H9 (cell line): ENCODE measurements at regions not wholly inside any gene's neighbourhood (a gene's known extent, or its start where the extent isn't known, plus 50 kb on each side); places are given as distances from the start of the nearest gene placed in this dataset.

Experiments
- DNase-seq: peaks from one replicate; pipeline ENCODE4 v3.0.0-alpha.2; 2017
- H2AFZ ChIP-seq: one replicate; pipeline ENCODE4 v1.6.1; 2013; ENCODE audit warnings: mild to moderate bottlenecking, low read length, control low read depth, moderate library complexity
- H2AK5ac ChIP-seq: 2 replicates; pipeline ENCODE4 v1.6.1; 2013; ENCODE audit warnings: low read length, control low read depth, mixed read lengths; ENCODE audit not compliant: insufficient read length
- H2BK120ac ChIP-seq: one replicate; pipeline ENCODE4 v1.6.1; 2013; ENCODE audit warnings: low read depth, mild to moderate bottlenecking, low read length, control low read depth, inconsistent platforms; ENCODE audit not compliant: poor library complexity, severe bottlenecking
- H2BK12ac ChIP-seq: 2 replicates; pipeline ENCODE4 v1.6.1; 2013; ENCODE audit warnings: low read length, control low read depth, mixed read lengths, low read depth; ENCODE audit not compliant: insufficient read length
- H2BK15ac ChIP-seq: 2 replicates; pipeline ENCODE4 v1.6.1; 2013; ENCODE audit warnings: low read depth, low read length, control low read depth
- H2BK20ac ChIP-seq: one replicate; pipeline ENCODE4 v1.6.1; 2013; ENCODE audit warnings: low read depth, mild to moderate bottlenecking, low read length, control low read depth, inconsistent platforms; ENCODE audit not compliant: poor library complexity, severe bottlenecking
- H2BK5ac ChIP-seq: 2 replicates; pipeline ENCODE4 v1.6.1; 2013; ENCODE audit warnings: low read length, control low read depth, mixed read lengths; ENCODE audit not compliant: insufficient read length
- H3K14ac ChIP-seq: 2 replicates; pipeline ENCODE4 v1.6.1; 2013; ENCODE audit warnings: low read length, control low read depth; ENCODE audit not compliant: insufficient read depth
- H3K18ac ChIP-seq: 2 replicates; pipeline ENCODE4 v1.6.1; 2013; ENCODE audit warnings: low read depth, mild to moderate bottlenecking, mixed read lengths, low read length, control low read depth; ENCODE audit not compliant: insufficient read length
- H3K23ac ChIP-seq: 2 replicates; pipeline ENCODE4 v1.6.1; 2013; ENCODE audit warnings: low read length, control low read depth, mixed read lengths, low read depth; ENCODE audit not compliant: insufficient read length
- H3K23me2 ChIP-seq: 2 replicates; pipeline ENCODE4 v1.6.1; 2013; ENCODE audit warnings: low read depth, mild to moderate bottlenecking, mixed read lengths, low read length, control low read depth; ENCODE audit not compliant: insufficient read length, poor library complexity, severe bottlenecking
- H3K27ac ChIP-seq: 2 replicates; pipeline ENCODE4 v1.5.1; 2013; ENCODE audit warnings: low read length, control low read depth, mixed read lengths, low read depth; ENCODE audit not compliant: insufficient read length
- H3K27me3 ChIP-seq: 2 replicates; pipeline ENCODE4 v1.6.1; 2013; ENCODE audit warnings: low read length, control low read depth, inconsistent platforms; ENCODE audit not compliant: insufficient read depth
- H3K4ac ChIP-seq: 2 replicates; pipeline ENCODE4 v1.6.1; 2013; ENCODE audit warnings: low read depth, mild to moderate bottlenecking, control low read depth, inconsistent platforms, low read length, moderate library complexity
- H3K4me1 ChIP-seq: 2 replicates; pipeline ENCODE4 v1.6.1; 2013; ENCODE audit warnings: low read length, control low read depth, inconsistent platforms; ENCODE audit not compliant: insufficient read depth
- H3K4me2 ChIP-seq: 2 replicates; pipeline ENCODE4 v1.6.1; 2013; ENCODE audit warnings: low read length, control low read depth, mixed read lengths; ENCODE audit not compliant: insufficient read length, insufficient read depth
- H3K56ac ChIP-seq: 2 replicates; pipeline ENCODE4 v1.6.1; 2013; ENCODE audit warnings: low read depth, mild to moderate bottlenecking, mixed read lengths, low read length, control low read depth; ENCODE audit not compliant: insufficient read length
- H3K79me1 ChIP-seq: 2 replicates; pipeline ENCODE4 v1.6.1; 2013; ENCODE audit warnings: low read depth, mild to moderate bottlenecking, moderate library complexity, low read length, control low read depth, inconsistent platforms; ENCODE audit not compliant: insufficient read depth, poor library complexity, severe bottlenecking
- H3K79me2 ChIP-seq: 2 replicates; pipeline ENCODE4 v1.6.1; 2013; ENCODE audit warnings: low read length, control low read depth, inconsistent platforms; ENCODE audit not compliant: insufficient read depth
- H3K9ac ChIP-seq: 2 replicates; pipeline ENCODE4 v1.6.1; 2013; ENCODE audit warnings: low read length, control low read depth, mixed read lengths; ENCODE audit not compliant: insufficient read length; ENCODE audit errors: extremely low read depth
- H3K9me3 ChIP-seq: one replicate; pipeline ENCODE4 v1.6.1; 2013; ENCODE audit warnings: low read depth, low read length, inconsistent platforms; ENCODE audit not compliant: control insufficient read depth
- H3T11ph ChIP-seq: one replicate; pipeline ENCODE4 v1.6.1; 2013; ENCODE audit warnings: mild to moderate bottlenecking, low read length, control low read depth, inconsistent platforms
- H4K20me1 ChIP-seq: one replicate; pipeline ENCODE4 v1.6.1; 2013; ENCODE audit not compliant: control insufficient read depth, insufficient read length, insufficient read depth
- H4K5ac ChIP-seq: 2 replicates; pipeline ENCODE4 v1.6.1; 2013; ENCODE audit warnings: low read depth, mild to moderate bottlenecking, mixed read lengths, low read length, control low read depth; ENCODE audit not compliant: insufficient read length
- H4K8ac ChIP-seq: replicated peaks from 2 replicates; pipeline ENCODE4 v1.6.1; 2013; ENCODE audit warnings: low read length, control low read depth, mixed read lengths, low read depth; ENCODE audit not compliant: insufficient read length
- H4K91ac ChIP-seq: 2 replicates; pipeline ENCODE4 v1.6.1; 2013; ENCODE audit warnings: low read depth, mild to moderate bottlenecking, moderate library complexity, mixed read lengths, low read length, control low read depth; ENCODE audit not compliant: insufficient read length
- H3K27ac Mint-ChIP-seq, 3 experiments: 2 replicates in 2 of 3; 3 replicates in 1 of 3; pipeline ENCODE4 v1.8.0; 2020 to 2021; ENCODE audit warnings: mixed read lengths in 3 of 3, mild to moderate bottlenecking in 1 of 3, moderate library complexity in 1 of 3
- H3K27me3 Mint-ChIP-seq: 2 replicates; pipeline ENCODE4 v1.8.0; 2021; ENCODE audit warnings: low read depth, mild to moderate bottlenecking, moderate library complexity, mixed read lengths
- H3K36me3 Mint-ChIP-seq, 3 experiments: 2 replicates in 2 of 3; 3 replicates in 1 of 3; pipeline ENCODE4 v1.8.0; 2020 to 2021; ENCODE audit warnings: low read depth in 3 of 3, mixed read lengths in 3 of 3; ENCODE audit not compliant: insufficient read depth in 1 of 3
- H3K4me1 Mint-ChIP-seq, 2 experiments: 2 replicates each; pipeline ENCODE4 v1.8.0; 2020; ENCODE audit warnings: mixed read lengths in 2 of 2
- H3K4me3 Mint-ChIP-seq, 2 experiments: 2 replicates in 1 of 2; 3 replicates in 1 of 2; pipeline ENCODE4 v1.8.0; 2020 to 2021; ENCODE audit warnings: mild to moderate bottlenecking in 2 of 2, mixed read lengths in 2 of 2, moderate library complexity in 1 of 2
- H3K9me3 Mint-ChIP-seq, 2 experiments: 2 replicates in 1 of 2; 3 replicates in 1 of 2; pipeline ENCODE4 v1.8.0; 2020; ENCODE audit warnings: mild to moderate bottlenecking in 2 of 2, mixed read lengths in 2 of 2, moderate library complexity in 1 of 2
- WGBS: extraction: QIAGEN DNeasy Blood & Tissue Kit; methylation state at CpG from one replicate; pipeline ENCODE4 v1.1.7; 2013; ENCODE audit warnings: missing lambda C conversion rate, low lambda C conversion rate, mixed read lengths; ENCODE audit not compliant: insufficient read length; ENCODE audit errors: extremely low coverage; 5-methylcytosine and 5-hydroxymethylcytosine counted together
- TF ChIP-seq, protein P1 (sequence below): fragments of 200-600 bp; sonication (generic); conservative IDR thresholded peaks from 3 replicates; pipeline ENCODE4 v1.8.0; 2021; ENCODE audit warnings: antibody characterized with exemption, mild to moderate bottlenecking

DNA sequence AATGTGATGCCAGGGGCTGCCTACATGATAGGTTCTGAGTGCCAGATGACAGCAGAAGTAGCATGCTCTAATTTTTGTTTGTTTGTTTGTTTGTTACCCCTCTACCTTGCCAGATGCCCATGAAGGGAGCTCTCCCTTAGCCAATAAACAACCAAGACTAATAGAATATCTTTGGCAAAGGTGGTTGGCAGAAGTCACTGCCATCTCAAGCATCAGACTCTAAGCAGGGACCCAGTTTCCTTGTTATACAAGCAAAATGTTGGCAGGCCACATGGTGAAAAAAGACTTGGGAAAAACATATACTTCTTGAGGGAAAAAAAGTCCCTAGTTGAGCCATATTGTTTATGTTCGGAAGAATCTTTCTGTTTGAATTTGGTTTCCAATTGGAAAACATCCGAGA, 609.0 kb upstream of the CFAP20DC start:
- TF ChIP-seq, protein P1, sequence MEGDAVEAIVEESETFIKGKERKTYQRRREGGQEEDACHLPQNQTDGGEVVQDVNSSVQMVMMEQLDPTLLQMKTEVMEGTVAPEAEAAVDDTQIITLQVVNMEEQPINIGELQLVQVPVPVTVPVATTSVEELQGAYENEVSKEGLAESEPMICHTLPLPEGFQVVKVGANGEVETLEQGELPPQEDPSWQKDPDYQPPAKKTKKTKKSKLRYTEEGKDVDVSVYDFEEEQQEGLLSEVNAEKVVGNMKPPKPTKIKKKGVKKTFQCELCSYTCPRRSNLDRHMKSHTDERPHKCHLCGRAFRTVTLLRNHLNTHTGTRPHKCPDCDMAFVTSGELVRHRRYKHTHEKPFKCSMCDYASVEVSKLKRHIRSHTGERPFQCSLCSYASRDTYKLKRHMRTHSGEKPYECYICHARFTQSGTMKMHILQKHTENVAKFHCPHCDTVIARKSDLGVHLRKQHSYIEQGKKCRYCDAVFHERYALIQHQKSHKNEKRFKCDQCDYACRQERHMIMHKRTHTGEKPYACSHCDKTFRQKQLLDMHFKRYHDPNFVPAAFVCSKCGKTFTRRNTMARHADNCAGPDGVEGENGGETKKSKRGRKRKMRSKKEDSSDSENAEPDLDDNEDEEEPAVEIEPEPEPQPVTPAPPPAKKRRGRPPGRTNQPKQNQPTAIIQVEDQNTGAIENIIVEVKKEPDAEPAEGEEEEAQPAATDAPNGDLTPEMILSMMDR, result no peak
- H3K4me1 Mint-ChIP-seq, result peaks cover 15 to 16% of the 10 kb centered on the region in 2 experiments
- no peak overlapping the region for H3K4ac ChIP-seq

More for the DNA sequence above, 609.0 kb upstream of the CFAP20DC start:
- H4K8ac ChIP-seq, result no peak overlapping the region
- H3K27ac ChIP-seq, result no peak overlapping the region
- no peak overlapping the region for H2BK15ac ChIP-seq
- H4K5ac ChIP-seq, result no peak overlapping the region
- H2BK12ac ChIP-seq, result no peak overlapping the region
- H3T11ph ChIP-seq, result no peak overlapping the region
- no peak overlapping the region for H3K4me3 Mint-ChIP-seq
- H2BK120ac ChIP-seq, result no peak overlapping the region
- H3K4me1 ChIP-seq, result no peaks in the 10 kb centered on the region
- no peak for DNase-seq
- H2AK5ac ChIP-seq, result no peak overlapping the region
- H3K27me3 Mint-ChIP-seq, result peaks cover 3% of the 10 kb centered on the region
- H3K27me3 ChIP-seq, result no peaks in the 10 kb centered on the region
- H3K14ac ChIP-seq, result no peak overlapping the region
- no peak overlapping the region for H2BK20ac ChIP-seq
- no CpG with 5 or more reads among the region's 2 CpGs for WGBS
- no peak overlapping the region for H3K27ac Mint-ChIP-seq
- no peak overlapping the region for H3K4me2 ChIP-seq
- peaks cover 0 to under 1% (median 0%) of the 10 kb centered on the region in 3 experiments; a peak in 1 of 7 replicates for H3K36me3 Mint-ChIP-seq
- no peak overlapping the region for H2BK5ac ChIP-seq
- no peaks in the 10 kb centered on the region for H3K79me1 ChIP-seq
- no peaks in the 10 kb centered on the region for H3K79me2 ChIP-seq
- H4K91ac ChIP-seq, result no peak overlapping the region
- H3K23me2 ChIP-seq, result no peaks in the 10 kb centered on the region
- H2AFZ ChIP-seq, result no peak overlapping the region
- H3K9me3 ChIP-seq, result no peaks in the 10 kb centered on the region
- H3K18ac ChIP-seq, result no peak overlapping the region
- H3K9me3 Mint-ChIP-seq, result no peaks in the 10 kb centered on the region; a peak in 1 of 5 replicates
- H3K9ac ChIP-seq, result no peak overlapping the region
- H4K20me1 ChIP-seq, result no peaks in the 10 kb centered on the region
- H3K56ac ChIP-seq, result no peak overlapping the region
- H3K23ac ChIP-seq, result no peak overlapping the region
